PC-3 (cell line): ENCODE measurements at regions not wholly inside any gene's neighbourhood (a gene's known extent, or its start where the extent isn't known, plus 50 kb on each side); places are given as distances from the start of the nearest gene placed in this dataset.

Experiments
- ATAC-seq: fragments of 200-7000 bp; cut with Tn5 transposase; 2 replicates; pipeline ENCODE4 v1.9.1; 2020; ENCODE audit warnings: mild to moderate bottlenecking, moderate library complexity
- BruUV-seq: library from RNA; stranded (reverse); fragments of 400-500 nt; replicated peaks from 2 replicates; lab custom pipeline; 2021; lab: Mats Ljungman, UMichigan
- CTCF ChIA-PET: fragments of 300-600 bp; sonication (Branson Sonifier 250); formaldehyde crosslinking; loops from one replicate; lab custom pipeline; 2022; ENCODE audit warnings: antibody characterized with exemption; lab: Charles Lee
- POLR2A ChIA-PET: fragments of 300-600 bp; sonication (Branson Sonifier 250); formaldehyde crosslinking; loops from one replicate; lab custom pipeline; 2022; ENCODE audit warnings: antibody characterized with exemption; ENCODE audit not compliant: unreplicated experiment; lab: Charles Lee
- DNase-seq: peaks from one replicate; pipeline ENCODE4 v3.0.0-alpha.2; 2015
- H2AFZ ChIP-seq: fragments of 300-600 bp; sonication (generic); 2 replicates; pipeline ENCODE4 v1.6.0; 2016; ENCODE audit warnings: antibody characterized with exemption, low read length
- H3F3A ChIP-seq: fragments of 300-600 bp; sonication (generic); one replicate; pipeline ENCODE4 v1.6.0; 2017; ENCODE audit warnings: antibody characterized with exemption, low read length, control low read depth, mild to moderate bottlenecking; ENCODE audit not compliant: unreplicated experiment
- H3K27ac ChIP-seq: fragments of 300-600 bp; sonication (generic); 2 replicates; pipeline ENCODE4 v1.5.1; 2016; ENCODE audit warnings: mild to moderate bottlenecking, low read length
- H3K27me3 ChIP-seq: fragments of 300-600 bp; sonication (generic); 2 replicates; pipeline ENCODE4 v1.6.1; 2016; ENCODE audit warnings: low read length, mixed read lengths
- H3K36me3 ChIP-seq: fragments of 300-600 bp; sonication (generic); 2 replicates; pipeline ENCODE4 v1.6.1; 2016; ENCODE audit warnings: low read depth, mixed run types, low read length, mixed read lengths
- H3K4me1 ChIP-seq: fragments of 300-600 bp; sonication (generic); 2 replicates; pipeline ENCODE4 v1.5.1; 2016; ENCODE audit warnings: low read length; ENCODE audit not compliant: insufficient read depth
- H3K4me2 ChIP-seq: fragments of 300-600 bp; sonication (generic); 2 replicates; pipeline ENCODE4 v1.6.0; 2016; ENCODE audit warnings: low read length
- H3K4me3 ChIP-seq: fragments of 300-600 bp; sonication (generic); 2 replicates; pipeline ENCODE4 v1.5.1; 2016; ENCODE audit warnings: mild to moderate bottlenecking, low read length, mixed read lengths
- H3K79me2 ChIP-seq: fragments of 300-600 bp; sonication (generic); 2 replicates; pipeline ENCODE4 v1.6.1; 2017; ENCODE audit warnings: low read length, mixed read lengths
- H3K9ac ChIP-seq: fragments of 300-600 bp; sonication (generic); 2 replicates; pipeline ENCODE4 v1.6.0; 2016; ENCODE audit warnings: mild to moderate bottlenecking, low read length
- H3K9me2 ChIP-seq: fragments of 300-600 bp; sonication (generic); replicated peaks from 2 replicates; pipeline ENCODE4 v1.6.1; 2016; ENCODE audit warnings: mixed run types, low read length, mixed read lengths
- H3K9me3 ChIP-seq: fragments of 300-600 bp; sonication (generic); 2 replicates; pipeline ENCODE4 v1.6.1; 2016; ENCODE audit warnings: low read length, mixed read lengths
- H4K20me1 ChIP-seq: fragments of 300-600 bp; sonication (generic); 2 replicates; pipeline ENCODE4 v1.6.1; 2016; ENCODE audit warnings: low read length, mixed read lengths
- CTCF ChIP-seq: fragments of 300-600 bp; sonication (generic); conservative IDR thresholded peaks from 2 replicates; pipeline ENCODE4 v1.5.1; 2017; ENCODE audit warnings: antibody characterized with exemption, low read depth, mild to moderate bottlenecking, low read length
- EZH2 ChIP-seq: fragments of 300-600 bp; sonication (generic); IDR thresholded peaks from one replicate; pipeline ENCODE4 v1.6.1; 2017; ENCODE audit warnings: antibody characterized with exemption, mild to moderate bottlenecking, low read length; ENCODE audit not compliant: unreplicated experiment
- EZH2phosphoT487 ChIP-seq: fragments of 300-600 bp; sonication (generic); IDR thresholded peaks from 2 replicates; pipeline ENCODE4 v1.6.1; 2018; ENCODE audit warnings: mild to moderate bottlenecking, antibody characterized with exemption, low read length, borderline replicate concordance
- intact Hi-C: fragments of 100-400 bp; cut with micrococcal nuclease; formaldehyde crosslinking; loops from 2 replicates; pipeline ENCODE4 v1.9.0; 2023

GRCh38 chr3:72343078-72343477 is 505.2 kb downstream of the SHQ1 start:
- H3K36me3 ChIP-seq: no peaks in the 10 kb centered on the region
- no peak overlapping the region for H3K27ac ChIP-seq
- TF ChIP-seq CTCF (no peak), EZH2 (no peak)
- no peaks in the 10 kb centered on the region for H3K27me3 ChIP-seq
- no peak overlapping the region for H3K4me2 ChIP-seq
- H3K79me2 ChIP-seq: no peaks in the 10 kb centered on the region
- CTCF ChIA-PET: no interaction called here
- peaks cover 28% of the 10 kb centered on the region for H3K4me1 ChIP-seq
- H3K9me2 ChIP-seq: no peaks in the 10 kb centered on the region
- no peaks in the 10 kb centered on the region for H3K9me3 ChIP-seq
- H3K4me3 ChIP-seq: no peak overlapping the region
- DNase-seq: peak; percentile 37
- no peaks in the 10 kb centered on the region for H3F3A ChIP-seq
- no peaks in the 10 kb centered on the region for H4K20me1 ChIP-seq
- ATAC-seq: no peak
- intact Hi-C loops: no loop called here
- BruUV-seq: no TSS peak
- no peak overlapping the region for H3K9ac ChIP-seq
- H2AFZ ChIP-seq: no peak overlapping the region
- POLR2A ChIA-PET: no interaction called here

GRCh38 chr3:72342450-72342849 is 505.8 kb downstream of the SHQ1 start:
- no peak overlapping the region for H3K27ac ChIP-seq
- H3K27me3 ChIP-seq: no peaks in the 10 kb centered on the region
- ATAC-seq: no peak
- H3F3A ChIP-seq: no peaks in the 10 kb centered on the region
- ChIA-PET CTCF (no interaction called here), POLR2A (no interaction called here)
- no peak for DNase-seq
- no peak overlapping the region for H3K9ac ChIP-seq
- TF ChIP-seq EZH2phosphoT487 (no peak), CTCF (no peak), EZH2 (no peak)
- peaks cover 22% of the 10 kb centered on the region for H3K4me1 ChIP-seq
- no TSS peak for BruUV-seq
- no peaks in the 10 kb centered on the region for H4K20me1 ChIP-seq
- H3K79me2 ChIP-seq: no peaks in the 10 kb centered on the region
- H3K9me2 ChIP-seq: no peaks in the 10 kb centered on the region
- no peaks in the 10 kb centered on the region for H3K36me3 ChIP-seq
- no peak overlapping the region for H3K4me2 ChIP-seq
- no peak overlapping the region for H3K4me3 ChIP-seq
- no peak overlapping the region for H2AFZ ChIP-seq
- intact Hi-C loops: no loop called here
- H3K9me3 ChIP-seq: no peaks in the 10 kb centered on the region

GRCh38 chr3:72341920-72342319 is 506.3 kb downstream of the SHQ1 start:
- intact Hi-C loops: no loop called here
- TF ChIP-seq EZH2 (no peak), EZH2phosphoT487 (no peak), CTCF (no peak)
- no peak overlapping the region for H3K4me3 ChIP-seq
- POLR2A ChIA-PET: no interaction called here
- no peaks in the 10 kb centered on the region for H3F3A ChIP-seq
- H3K4me1 ChIP-seq: peaks cover 25% of the 10 kb centered on the region
- no peaks in the 10 kb centered on the region for H3K9me3 ChIP-seq
- no peaks in the 10 kb centered on the region for H4K20me1 ChIP-seq
- H3K4me2 ChIP-seq: no peak overlapping the region
- ATAC-seq: no peak
- no peaks in the 10 kb centered on the region for H3K79me2 ChIP-seq
- no peaks in the 10 kb centered on the region for H3K36me3 ChIP-seq
- no peak overlapping the region for H3K9ac ChIP-seq
- no TSS peak for BruUV-seq
- no peaks in the 10 kb centered on the region for H3K27me3 ChIP-seq
- H2AFZ ChIP-seq: no peak overlapping the region
- H3K9me2 ChIP-seq: no peaks in the 10 kb centered on the region
- DNase-seq: no peak
- H3K27ac ChIP-seq: no peak overlapping the region
- CTCF ChIA-PET: no interaction called here
